ENCODE measurements at regions not wholly inside any gene's neighbourhood (a gene's known extent, or its start where the extent isn't known, plus 50 kb on each side); places are given as distances from the start of the nearest gene placed in this dataset.

- TF ChIP-seq CHD7 (IDR thresholded peaks at IDR 0.05; ENCODE audit: insufficient replicate concordance, low read length) (no peak), TBP (IDR thresholded peaks at IDR 0.05; ENCODE audit: low read depth, low read length) (no peak), NANOG (IDR thresholded peaks at IDR 0.05; ENCODE audit: insufficient read depth, low read depth, low read length, poor library complexity, severe bottlenecking) (no peak), POLR2AphosphoS5 (IDR thresholded peaks at IDR 0.05; ENCODE audit: low read depth, low read length) (no peak)
Measured at GRCh38 chr13:103282571-103283450, 216.6 kb upstream of the SLC10A2 start (continued).
